CD14-positive monocyte (primary cell): ENCODE measurements at regions not wholly inside any gene's neighbourhood (a gene's known extent, or its start where the extent isn't known, plus 50 kb on each side); places are given as distances from the start of the nearest gene placed in this dataset.
A peak's percentile ranks its signal among the peaks of the same experiment; 100 is the strongest.
"Not testable (repeated sequence)": the region's sequence is repeated elsewhere in the genome, so short reads cannot be mapped to it uniquely, and the experiment has no call there.

Experiments
- DNase-seq, 3 donors: peaks; one replicate each; pipeline ENCODE4 v3.0.0-alpha.2; 2011 to 2022
- H2AFZ ChIP-seq: 2 replicates; pipeline ENCODE4 v1.6.0; 2012; ENCODE audit warnings: mild to moderate bottlenecking, low read depth, low read length, inconsistent platforms; ENCODE audit not compliant: insufficient read depth, poor library complexity, severe bottlenecking
- H3K27ac ChIP-seq, 2 donors: 1 replicate in 1 of 2; 2 replicates in 1 of 2; pipeline ENCODE4 v1.5.1; 2012 to 2013; ENCODE audit warnings: low read length in 2 of 2, control low read depth in 1 of 2, inconsistent platforms in 1 of 2, low read depth in 1 of 2, mild to moderate bottlenecking in 1 of 2
- H3K27me3 ChIP-seq, 2 donors: one replicate each; pipeline versions ENCODE4 v1.6.0 to v1.6.1; 2011 to 2013; ENCODE audit warnings: low read length in 2 of 2; ENCODE audit not compliant: control insufficient read depth in 2 of 2, insufficient read depth in 2 of 2
- H3K36me3 ChIP-seq, 2 donors: replicated peaks in 1 of 2; 1 replicate in 1 of 2; 2 replicates in 1 of 2; pipeline versions ENCODE4 v1.5.1 to v1.6.1; 2012 to 2013; ENCODE audit warnings: low read length in 2 of 2, control low read depth in 1 of 2, inconsistent platforms in 1 of 2, mild to moderate bottlenecking in 1 of 2; ENCODE audit not compliant: insufficient read depth in 2 of 2, control insufficient read depth in 1 of 2
- H3K4me1 ChIP-seq, 2 donors: 1 replicate in 1 of 2; 2 replicates in 1 of 2; pipeline versions ENCODE4 v1.5.1 to v1.6.1; 2012 to 2013; ENCODE audit warnings: low read length in 2 of 2, control low read depth in 1 of 2, inconsistent platforms in 1 of 2, mild to moderate bottlenecking in 1 of 2, moderate library complexity in 1 of 2; ENCODE audit not compliant: insufficient read depth in 2 of 2, control insufficient read depth in 1 of 2
- H3K4me2 ChIP-seq: replicated peaks from 2 replicates; pipeline ENCODE3; 2012; ENCODE audit warnings: low read length, moderate library complexity, mild to moderate bottlenecking; ENCODE audit not compliant: poor library complexity, severe bottlenecking; ENCODE audit errors: extremely low read depth
- H3K4me3 ChIP-seq, 3 experiments: fragments of 200-600 bp in 1 of 3; sonication (generic) in 1 of 3; replicated peaks in 1 of 3; 1 replicate in 2 of 3; 2 replicates in 1 of 3; pipeline ENCODE4 v1.5.1; 2011 to 2013; ENCODE audit warnings: low read length in 3 of 3, mild to moderate bottlenecking in 3 of 3, control low read depth in 2 of 3, low read depth in 2 of 3, inconsistent platforms in 1 of 3, moderate library complexity in 1 of 3
- H3K79me2 ChIP-seq: 2 replicates; pipeline ENCODE4 v1.6.0; 2012; ENCODE audit warnings: mild to moderate bottlenecking, control low read depth, inconsistent platforms, low read length, moderate library complexity; ENCODE audit not compliant: insufficient read depth
- H3K9ac ChIP-seq: 2 replicates; pipeline ENCODE4 v1.6.0; 2017; ENCODE audit warnings: low read length, mild to moderate bottlenecking; ENCODE audit not compliant: insufficient read depth, poor library complexity, severe bottlenecking
- H3K9me3 ChIP-seq, 2 donors: replicated peaks in 1 of 2; 1 replicate in 1 of 2; 2 replicates in 1 of 2; pipeline versions ENCODE4 v1.5.1 to v1.6.1; 2012 to 2013; ENCODE audit warnings: low read length in 2 of 2, control low read depth in 1 of 2; ENCODE audit not compliant: control insufficient read depth in 1 of 2, insufficient read depth in 1 of 2
- H4K20me1 ChIP-seq: 2 replicates; pipeline ENCODE4 v1.6.0; 2012; ENCODE audit warnings: mild to moderate bottlenecking, low read length, control low read depth, moderate library complexity; ENCODE audit not compliant: insufficient read depth
- H3K27ac Mint-ChIP-seq, 7 donors: one replicate each; pipeline ENCODE4 v1.8.0; 2020; ENCODE audit warnings: mild to moderate bottlenecking in 7 of 7, mixed read lengths in 7 of 7, moderate library complexity in 6 of 7, inconsistent platforms in 2 of 7
- H3K27me3 Mint-ChIP-seq, 3 donors: one replicate each; pipeline ENCODE4 v1.8.0; 2021 to 2022; ENCODE audit warnings: low read depth in 3 of 3, mild to moderate bottlenecking in 3 of 3, mixed read lengths in 3 of 3, moderate library complexity in 3 of 3, inconsistent platforms in 1 of 3
- H3K36me3 Mint-ChIP-seq, 2 donors: one replicate each; pipeline ENCODE4 v1.8.0; 2020; ENCODE audit warnings: mixed read lengths in 2 of 2, inconsistent platforms in 1 of 2, mild to moderate bottlenecking in 1 of 2
- H3K4me1 Mint-ChIP-seq: one replicate; pipeline ENCODE4 v1.8.0; 2020; ENCODE audit warnings: mild to moderate bottlenecking, mixed read lengths
- H3K4me3 Mint-ChIP-seq, 2 donors: one replicate each; pipeline ENCODE4 v1.8.0; 2020; ENCODE audit warnings: mild to moderate bottlenecking in 2 of 2, mixed read lengths in 2 of 2, moderate library complexity in 1 of 2
- H3K9me3 Mint-ChIP-seq, 7 donors: one replicate each; pipeline ENCODE4 v1.8.0; 2020 to 2022; ENCODE audit warnings: mixed read lengths in 7 of 7, mild to moderate bottlenecking in 6 of 7, moderate library complexity in 6 of 7, inconsistent platforms in 2 of 7
- WGBS: methylation state at CpG from one replicate; pipeline ENCODE4 v1.1.5; 2013; ENCODE audit warnings: missing lambda C conversion rate; ENCODE audit not compliant: insufficient coverage; 5-methylcytosine and 5-hydroxymethylcytosine counted together
- intact Hi-C, 2 donors: fragments of 100-400 bp; cut with micrococcal nuclease; formaldehyde crosslinking; loops; one replicate each; pipeline versions ENCODE4 v1.15.0 to v1.15.1; 2023
- TF ChIP-seq, protein P1 (sequence below): fragments of 200-600 bp; IDR thresholded peaks from one replicate; pipeline ENCODE4 v1.8.0; 2022; ENCODE audit warnings: antibody characterized with exemption, mild to moderate bottlenecking

DNA sequence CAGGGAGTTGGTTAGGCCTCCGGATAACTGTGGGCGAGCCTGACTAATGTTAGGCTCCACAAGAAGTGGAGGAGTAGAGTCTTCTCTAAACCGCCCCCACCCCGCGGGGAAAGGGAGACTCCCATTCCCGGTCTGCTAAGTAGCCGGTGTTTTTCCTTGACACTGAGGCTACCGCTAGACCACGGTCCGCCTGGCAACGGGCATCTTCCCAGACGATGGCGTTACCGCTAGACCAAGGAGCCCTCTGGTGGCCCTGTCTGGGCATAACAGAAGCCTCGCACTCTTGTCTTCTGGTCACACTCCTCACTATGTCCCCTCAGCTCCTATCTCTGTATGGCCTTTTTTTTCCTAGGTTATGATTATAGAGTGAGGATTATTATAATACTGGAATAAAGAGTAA is 1410.7 kb downstream of the UQCRFS1 start:
- H3K9ac ChIP-seq, H3K4me1 Mint-ChIP-seq, H2AFZ ChIP-seq, H3K27me3 Mint-ChIP-seq, H3K4me3 ChIP-seq, H3K27me3 ChIP-seq, H3K4me2 ChIP-seq, DNase-seq, H4K20me1 ChIP-seq, H3K27ac ChIP-seq, H3K27ac Mint-ChIP-seq, intact Hi-C loops, H3K4me3 Mint-ChIP-seq, H3K4me1 ChIP-seq: not testable (repeated sequence)
- TF ChIP-seq, protein P1, sequence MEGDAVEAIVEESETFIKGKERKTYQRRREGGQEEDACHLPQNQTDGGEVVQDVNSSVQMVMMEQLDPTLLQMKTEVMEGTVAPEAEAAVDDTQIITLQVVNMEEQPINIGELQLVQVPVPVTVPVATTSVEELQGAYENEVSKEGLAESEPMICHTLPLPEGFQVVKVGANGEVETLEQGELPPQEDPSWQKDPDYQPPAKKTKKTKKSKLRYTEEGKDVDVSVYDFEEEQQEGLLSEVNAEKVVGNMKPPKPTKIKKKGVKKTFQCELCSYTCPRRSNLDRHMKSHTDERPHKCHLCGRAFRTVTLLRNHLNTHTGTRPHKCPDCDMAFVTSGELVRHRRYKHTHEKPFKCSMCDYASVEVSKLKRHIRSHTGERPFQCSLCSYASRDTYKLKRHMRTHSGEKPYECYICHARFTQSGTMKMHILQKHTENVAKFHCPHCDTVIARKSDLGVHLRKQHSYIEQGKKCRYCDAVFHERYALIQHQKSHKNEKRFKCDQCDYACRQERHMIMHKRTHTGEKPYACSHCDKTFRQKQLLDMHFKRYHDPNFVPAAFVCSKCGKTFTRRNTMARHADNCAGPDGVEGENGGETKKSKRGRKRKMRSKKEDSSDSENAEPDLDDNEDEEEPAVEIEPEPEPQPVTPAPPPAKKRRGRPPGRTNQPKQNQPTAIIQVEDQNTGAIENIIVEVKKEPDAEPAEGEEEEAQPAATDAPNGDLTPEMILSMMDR, result peak; percentile 35
- peaks cover 41 to 70% of the 10 kb centered on the region in 2 donors for H3K36me3 Mint-ChIP-seq
- peaks cover 12 to 45% (median 27%) of the 10 kb centered on the region in 7 donors for H3K9me3 Mint-ChIP-seq
- peaks cover 20 to 40% of the 10 kb centered on the region in 2 donors for H3K36me3 ChIP-seq
- 98% methylated on average over 6 of the region's 15 CpGs for WGBS
- H3K79me2 ChIP-seq, result peaks cover 19% of the 10 kb centered on the region
- peaks cover 25 to 29% of the 10 kb centered on the region in 2 donors for H3K9me3 ChIP-seq

DNA sequence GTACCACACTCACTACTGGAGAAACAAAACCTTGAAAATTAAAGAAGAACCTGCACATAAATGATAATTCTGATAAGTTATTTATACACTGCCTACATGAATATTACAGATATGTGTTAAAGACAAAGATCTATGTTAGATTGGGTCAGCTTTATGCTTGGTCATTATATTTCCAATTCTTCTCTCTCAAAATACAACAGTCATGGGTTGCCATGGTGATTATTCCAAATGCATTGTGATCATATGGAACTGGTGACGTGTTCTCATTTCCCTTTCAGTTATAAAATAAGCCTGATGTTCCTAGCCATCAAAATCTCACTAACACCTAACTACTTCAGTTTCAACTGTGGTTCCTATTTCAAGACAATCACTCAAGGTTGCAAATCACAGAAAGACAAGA is 1416.4 kb downstream of the UQCRFS1 start:
- intact Hi-C loops, result loop anchor here in 1 of 2 donors (10.0 kb wide), 1 partner anchor 1808 kb away; the partner anchor contains the start of gene POP4
- Mint-ChIP-seq H3K36me3 (peaks cover 22 to 40% of the 10 kb centered on the region in 2 donors), H3K4me3 (no peak overlapping the region)

More for the DNA sequence above, 1416.4 kb downstream of the UQCRFS1 start:
- Histone ChIP-seq H3K36me3 (peaks cover 11 to 12% of the 10 kb centered on the region in 2 donors), H3K9me3 (no peaks in the 10 kb centered on the region), H4K20me1 (peaks cover 19% of the 10 kb centered on the region), H3K9ac (no peak overlapping the region), H3K4me1 (peaks cover 23 to 33% of the 10 kb centered on the region in 2 donors), H3K4me2 (no peak overlapping the region), H3K27me3 (no peaks in the 10 kb centered on the region), H3K27ac (no peak overlapping the region), H3K79me2 (peaks cover 56% of the 10 kb centered on the region), H3K4me3 (no peak overlapping the region), H2AFZ (no peak overlapping the region)
- DNase-seq, result no peak
- H3K27ac Mint-ChIP-seq, result no peak overlapping the region
- H3K4me1 Mint-ChIP-seq, result peaks cover 28% of the 10 kb centered on the region
- TF ChIP-seq, protein P1, result no peak
- WGBS, result no CpG with 5 or more reads among the region's 1 CpG
- peaks cover 0 to 3% (median 0%) of the 10 kb centered on the region in 3 donors for H3K27me3 Mint-ChIP-seq
- H3K9me3 Mint-ChIP-seq, result peaks cover 0 to 6% (median 1%) of the 10 kb centered on the region in 7 donors
